NCI-H524 treated with DMSO at 0.1 percent for 48 hours (cell line): ENCODE measurements at regions not wholly inside any gene's neighbourhood (a gene's known extent, or its start where the extent isn't known, plus 50 kb on each side); places are given as distances from the start of the nearest gene placed in this dataset.

ENCODE experiments used
- DNase-seq: peaks from one replicate; lab custom pipeline; 2025; lab: John Stamatoyannopoulos, UW

DNA sequence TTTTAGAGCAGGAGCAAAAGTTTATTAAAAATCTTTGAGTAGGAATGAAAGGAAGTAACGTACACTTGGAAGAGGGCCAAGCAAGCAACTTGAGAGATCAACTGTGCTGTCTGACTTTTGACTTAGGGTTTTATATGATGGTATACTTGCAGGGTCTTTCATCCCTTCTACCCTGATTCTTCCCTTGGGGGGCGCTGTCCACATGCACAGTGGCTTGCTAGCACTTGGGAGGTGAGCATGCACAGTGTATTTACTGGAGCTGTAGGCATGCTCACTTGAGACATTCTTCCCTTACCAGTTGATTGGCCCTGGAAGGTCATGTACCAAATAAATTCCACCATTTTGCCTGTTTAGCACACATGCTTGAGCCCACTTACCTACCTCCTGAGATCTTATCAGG lies 1001.3 kb upstream of the ADGRL2 start:
- DNase-seq = no peak

DNA sequence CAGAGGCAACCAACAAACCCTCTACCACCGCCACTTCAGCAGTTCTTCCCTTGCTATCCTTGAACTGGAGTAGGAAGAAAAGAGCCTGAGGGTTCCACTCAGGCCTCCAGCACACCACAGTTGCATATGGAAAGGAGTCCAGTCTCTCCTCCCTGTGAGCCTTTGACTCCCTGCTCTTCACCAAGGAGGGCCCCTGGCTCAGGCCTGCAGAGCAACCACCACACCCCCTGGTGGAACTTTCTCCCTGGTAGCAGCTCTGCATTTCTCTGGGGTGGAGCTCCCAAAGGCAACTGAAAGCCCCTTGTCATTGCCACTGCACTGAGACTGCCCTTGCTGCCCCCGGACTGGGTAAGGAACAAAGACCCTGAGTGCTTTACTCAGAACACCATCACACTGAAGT lies 1021.5 kb upstream of the ADGRL2 start:
- no peak for DNase-seq

DNA sequence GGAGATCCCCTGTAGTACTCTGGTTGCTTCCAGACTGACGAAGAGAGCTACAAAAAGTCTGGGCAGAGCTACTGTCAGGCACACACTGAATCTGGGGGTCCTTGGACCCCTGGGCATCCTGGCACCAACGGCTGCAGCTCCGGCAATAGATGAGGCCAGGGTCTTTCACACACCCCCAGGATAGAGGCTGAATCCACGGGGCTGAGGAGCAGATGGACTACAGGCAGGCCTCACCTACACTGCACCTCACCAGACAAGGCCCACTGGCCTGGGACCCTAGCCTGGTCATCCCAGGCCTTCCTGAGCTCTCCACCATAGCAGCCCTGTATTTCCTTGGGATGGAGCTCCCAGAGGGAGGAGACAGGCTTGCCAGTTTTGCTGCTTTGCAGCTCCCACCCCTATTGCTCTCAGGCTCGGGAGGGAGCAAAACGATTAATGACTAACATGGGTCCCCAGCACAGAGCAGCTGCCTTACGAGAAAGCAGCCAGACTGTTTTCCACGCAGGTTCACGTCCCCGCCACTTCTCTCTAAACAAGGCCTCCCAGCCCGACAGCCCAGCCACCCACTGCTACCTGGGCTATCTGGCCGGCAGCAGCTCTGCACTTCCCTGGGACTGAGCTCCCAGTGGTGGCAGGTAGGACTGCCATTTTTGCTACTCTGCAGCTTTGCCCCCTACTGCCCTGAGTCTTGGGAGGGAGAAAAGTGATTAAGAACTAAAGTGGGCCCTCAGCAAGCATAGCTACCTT lies 1022.5 kb upstream of the ADGRL2 start:
- DNase-seq = no peak

DNA sequence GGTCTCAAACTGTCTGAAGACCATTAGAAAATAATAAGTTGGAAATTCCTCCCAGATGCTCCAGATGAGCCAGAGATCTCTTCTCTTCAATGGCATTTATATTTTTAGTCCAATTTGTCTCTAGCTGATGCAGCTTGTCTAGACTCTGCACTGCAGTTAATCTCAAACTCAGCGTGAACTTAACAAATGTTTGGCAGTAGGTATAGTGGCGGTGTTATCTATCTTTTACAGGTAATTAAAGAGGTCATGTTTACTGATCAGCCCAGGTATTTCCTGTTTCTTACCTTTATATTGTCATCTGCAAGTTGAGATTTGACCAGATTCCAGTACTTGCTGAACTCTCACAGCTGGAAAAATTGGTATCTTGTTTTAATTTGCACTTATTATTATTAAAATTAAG lies 1024.5 kb upstream of the ADGRL2 start:
- DNase-seq = no peak

DNA sequence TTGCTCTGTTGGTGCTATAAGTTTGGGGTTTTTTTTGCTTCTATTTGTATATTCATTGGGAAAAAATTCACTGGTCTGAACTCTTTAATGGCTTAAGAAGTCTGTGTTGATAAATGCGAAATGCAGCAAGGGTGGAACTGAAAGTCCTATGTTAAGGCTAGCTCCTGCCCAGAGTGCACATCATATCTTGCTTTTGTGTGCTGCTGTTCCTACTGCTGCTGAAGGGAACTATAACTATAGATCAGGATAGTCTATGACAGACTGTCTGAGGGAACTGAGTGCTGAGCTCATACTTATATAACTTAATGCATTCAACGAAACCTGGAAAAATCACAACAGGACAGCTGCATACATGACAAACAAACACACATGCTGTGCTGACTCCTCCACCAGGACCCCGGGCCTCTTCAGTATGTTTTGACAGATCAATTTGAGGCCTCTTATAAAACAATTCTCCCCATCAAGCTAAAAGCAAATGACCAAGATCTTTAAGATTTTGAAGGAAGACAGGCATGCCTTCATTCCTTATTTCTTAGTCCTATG lies 1031.5 kb upstream of the ADGRL2 start:
- DNase-seq = no peak

DNA sequence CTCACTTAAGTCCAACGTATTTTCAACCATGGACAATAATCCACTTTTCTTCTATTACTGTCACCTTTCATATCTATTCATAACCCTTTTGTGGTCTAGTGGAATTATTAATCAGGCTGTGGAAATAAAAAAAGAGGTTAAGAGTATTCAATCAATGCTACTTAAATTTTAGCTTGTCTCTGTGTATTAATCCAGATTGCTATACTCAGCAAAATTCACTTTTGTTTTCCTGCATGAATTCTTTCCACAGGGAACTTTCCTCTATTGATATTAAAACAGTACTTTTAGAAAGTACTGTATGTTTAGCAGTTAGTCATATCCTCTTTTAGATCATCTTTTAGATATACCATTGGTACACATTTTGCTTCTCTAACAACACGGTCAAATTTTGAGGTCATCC lies 1033.0 kb upstream of the ADGRL2 start:
- no peak for DNase-seq

DNA sequence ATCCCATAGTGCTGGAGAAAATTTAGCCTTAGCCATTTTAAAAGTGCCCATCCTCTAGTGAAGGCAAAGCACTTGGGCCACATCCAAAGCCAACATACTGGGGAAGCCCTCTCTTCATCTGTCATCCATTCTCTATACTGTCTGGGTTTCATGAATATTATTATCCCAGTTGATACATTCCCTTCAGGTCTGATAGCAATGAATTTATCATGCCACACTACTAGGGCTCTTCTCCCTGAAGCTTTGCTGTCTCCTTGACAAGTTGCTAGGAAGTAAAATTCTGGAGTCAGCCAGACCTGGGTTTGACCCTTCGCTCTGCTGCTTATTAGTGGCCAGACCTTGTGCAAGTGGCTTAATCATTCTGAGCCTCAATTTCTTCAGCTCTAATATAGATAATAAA lies 1041.4 kb upstream of the ADGRL2 start:
- DNase-seq = no peak

DNA sequence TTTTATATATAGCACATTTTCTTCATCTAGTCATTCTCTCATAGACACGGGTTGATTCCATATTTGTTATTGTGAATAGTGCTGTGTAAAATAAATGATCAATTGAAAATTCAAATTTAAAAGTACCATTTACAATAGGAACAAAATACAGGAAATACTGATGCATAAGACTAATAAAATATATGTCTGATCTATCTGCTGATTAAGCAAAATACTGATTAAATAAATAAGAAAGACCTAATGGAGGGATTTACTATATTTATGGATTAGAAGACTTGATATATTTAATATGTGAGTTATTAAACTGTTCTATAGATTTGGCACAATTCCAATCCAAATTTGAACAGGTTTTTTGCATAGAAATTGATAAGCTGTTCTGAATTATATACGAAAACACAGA lies 1044.8 kb upstream of the ADGRL2 start:
- no peak for DNase-seq

DNA sequence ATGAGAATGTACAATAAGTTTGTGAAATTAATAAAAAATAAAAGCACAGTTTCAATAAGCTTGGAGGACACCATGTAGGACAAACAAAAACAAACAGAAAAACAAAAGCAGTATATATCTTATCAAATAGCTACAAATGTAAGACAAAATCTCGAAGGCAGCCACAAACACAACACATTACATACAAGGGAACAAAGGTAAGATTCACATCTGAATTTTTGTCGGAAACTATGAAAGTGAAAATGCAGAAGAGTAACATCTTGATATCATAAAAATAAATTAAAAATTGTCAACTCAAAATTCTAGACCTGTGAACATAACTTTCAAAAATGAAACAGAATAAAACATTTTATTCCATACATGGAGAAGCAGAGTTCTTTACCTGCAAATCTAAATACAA lies 1049.5 kb upstream of the ADGRL2 start:
- no peak for DNase-seq

DNA sequence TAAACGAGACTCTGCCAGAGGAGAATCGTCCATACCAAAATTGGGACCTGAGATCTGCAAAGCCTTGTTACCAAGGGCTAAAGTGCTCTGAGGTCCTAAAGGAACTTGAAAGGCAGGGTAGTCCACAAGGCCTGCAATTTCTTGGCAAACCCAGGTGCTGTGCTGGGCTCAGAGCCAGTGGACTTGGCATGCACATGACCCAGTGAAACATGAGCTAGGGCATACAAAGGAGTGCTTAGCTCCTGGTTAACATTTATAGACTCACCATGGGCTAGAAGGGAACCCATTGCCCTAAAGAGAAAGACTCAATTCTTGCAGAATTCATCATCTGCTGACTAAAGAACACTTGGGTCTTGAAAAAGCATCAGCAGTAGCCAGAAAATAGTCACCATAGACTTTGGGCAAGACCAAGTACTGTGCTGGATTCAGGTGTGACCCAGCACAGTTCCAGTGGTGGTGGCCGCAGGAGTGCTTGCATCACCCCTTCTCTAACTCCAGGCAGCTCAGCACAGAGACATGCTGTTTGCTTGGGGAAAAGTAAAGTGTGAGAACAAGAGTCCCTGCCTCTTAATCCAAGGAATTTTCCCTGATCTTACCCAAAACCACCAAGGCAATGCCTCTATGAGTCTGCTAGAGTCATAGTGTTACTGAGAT lies 1069.4 kb upstream of the ADGRL2 start:
- no peak for DNase-seq

DNA sequence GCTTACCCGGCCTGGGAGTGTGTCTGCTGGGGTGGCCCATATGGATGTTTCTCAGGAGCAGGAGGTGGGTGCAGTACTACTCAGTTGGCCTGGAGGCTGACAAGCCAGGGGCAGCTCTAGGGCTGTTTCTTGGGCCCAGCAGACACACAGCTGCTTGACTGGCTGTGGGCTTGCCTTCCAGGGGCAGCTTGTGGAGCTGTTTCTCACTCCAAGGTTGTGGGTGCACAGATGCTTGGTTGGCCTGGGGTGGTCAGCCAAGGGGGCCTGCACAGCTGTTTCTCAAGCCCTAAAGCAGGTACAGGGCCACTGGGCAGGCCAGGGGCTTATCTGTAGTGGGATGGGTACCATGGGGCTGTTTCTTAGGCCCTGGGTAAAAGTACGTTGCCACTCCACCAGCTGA lies 1078.1 kb upstream of the ADGRL2 start:
- no peak for DNase-seq

DNA sequence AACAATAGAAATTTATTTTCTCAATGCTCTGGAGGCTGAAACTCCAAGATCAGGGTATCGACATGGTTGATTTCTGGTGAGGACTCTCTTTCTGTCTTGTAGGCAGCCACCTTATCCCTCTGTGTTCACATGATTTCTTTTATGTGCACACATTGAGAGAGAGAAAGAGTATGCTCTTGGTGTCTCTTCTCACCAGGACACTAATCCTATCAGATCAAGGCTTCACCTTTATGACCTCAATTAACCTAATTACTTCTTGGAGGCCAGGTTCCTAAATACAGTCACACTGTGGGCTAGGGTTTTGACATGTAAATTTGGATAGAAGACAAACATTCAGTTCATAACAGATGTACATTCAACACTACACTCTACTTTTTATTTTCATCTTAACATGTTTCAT lies 1094.2 kb upstream of the ADGRL2 start:
- DNase-seq = no peak

DNA sequence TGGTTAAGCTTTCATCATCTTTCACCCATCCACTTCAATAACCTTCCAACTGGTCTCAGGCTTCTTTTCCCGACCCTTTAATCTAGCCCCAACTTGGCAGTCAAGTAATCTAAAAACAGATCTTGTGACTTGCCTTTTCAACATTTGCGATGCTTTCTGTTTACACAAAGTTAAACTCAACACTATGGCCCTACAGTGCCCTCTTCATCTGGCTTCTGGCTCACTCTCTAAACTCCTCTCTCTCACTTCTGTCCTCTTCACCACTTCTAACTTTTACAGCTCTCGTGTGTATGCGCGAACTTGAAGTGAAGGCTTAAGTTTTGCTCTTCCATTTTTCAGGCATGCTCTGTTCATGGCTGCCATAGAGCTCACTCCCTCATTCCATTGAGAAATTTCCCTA lies 1122.3 kb upstream of the ADGRL2 start:
- DNase-seq = no peak

DNA sequence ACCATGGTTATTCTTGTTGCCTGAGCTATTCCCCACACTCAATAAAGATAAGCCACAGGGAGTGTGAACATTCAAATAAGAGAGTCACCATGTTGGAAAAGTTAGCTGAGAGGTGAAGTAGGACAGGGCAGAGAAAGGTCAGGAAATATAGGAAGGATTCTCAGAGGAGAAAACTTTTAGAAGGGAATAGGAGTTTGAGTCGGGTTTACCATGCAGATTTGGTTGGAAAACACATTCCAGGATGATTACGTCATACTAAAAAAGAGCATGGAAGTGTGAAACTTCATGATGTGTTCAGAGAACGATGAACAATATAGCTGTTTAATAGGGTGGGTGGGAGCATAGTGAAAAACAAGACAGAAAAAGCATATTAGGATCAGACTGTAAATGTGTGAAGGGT lies 1125.3 kb upstream of the ADGRL2 start:
- no peak for DNase-seq

DNA sequence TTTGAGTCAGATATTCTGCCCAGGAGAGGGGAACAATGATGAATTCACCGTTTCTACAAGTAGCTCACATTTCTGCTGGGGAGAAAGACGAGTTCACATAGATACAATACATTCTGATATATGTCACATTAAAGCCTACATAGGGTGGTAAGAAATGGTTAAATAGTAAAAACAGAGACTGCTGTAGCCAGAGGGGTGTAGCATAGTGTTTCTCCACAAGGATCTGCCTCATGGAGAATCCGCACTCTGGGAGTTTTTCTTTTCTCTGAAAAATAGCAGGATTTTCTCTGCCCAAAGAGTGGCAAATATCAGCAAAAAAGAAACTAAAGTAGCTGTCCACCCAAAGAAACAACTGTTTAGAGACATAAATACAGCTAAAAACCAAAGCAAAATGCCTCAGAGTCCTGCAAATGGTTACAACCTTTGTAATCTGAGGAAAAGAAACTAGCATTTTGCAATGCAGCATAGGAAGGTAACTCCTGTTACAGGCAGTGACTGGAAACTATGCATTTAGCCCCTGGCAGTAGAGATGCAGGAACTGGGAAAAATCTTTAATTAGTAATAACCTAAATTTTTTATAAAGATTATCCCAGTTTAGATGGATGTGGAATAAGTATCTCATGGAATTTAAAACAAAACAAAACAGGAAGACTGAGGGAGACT lies 1126.7 kb upstream of the ADGRL2 start:
- DNase-seq = no peak

DNA sequence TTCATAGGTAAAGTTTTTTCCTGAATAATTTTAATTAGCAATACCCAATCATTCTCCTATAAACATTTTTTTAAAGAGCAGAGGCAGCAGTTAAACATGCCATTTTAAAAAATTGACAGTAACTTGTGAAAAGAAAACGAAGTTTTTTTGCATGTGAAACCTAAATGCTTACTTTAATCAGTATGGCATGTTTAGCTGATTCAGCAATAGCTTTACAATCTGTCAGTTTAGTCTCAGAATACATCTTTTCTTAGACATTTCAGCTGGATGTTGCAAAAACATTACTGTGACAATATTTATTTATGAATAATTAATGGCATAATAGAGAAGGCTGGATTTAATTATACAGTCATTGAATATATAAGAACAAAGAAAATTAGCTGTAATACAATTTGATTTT lies 1132.4 kb upstream of the ADGRL2 start:
- DNase-seq = no peak

DNA sequence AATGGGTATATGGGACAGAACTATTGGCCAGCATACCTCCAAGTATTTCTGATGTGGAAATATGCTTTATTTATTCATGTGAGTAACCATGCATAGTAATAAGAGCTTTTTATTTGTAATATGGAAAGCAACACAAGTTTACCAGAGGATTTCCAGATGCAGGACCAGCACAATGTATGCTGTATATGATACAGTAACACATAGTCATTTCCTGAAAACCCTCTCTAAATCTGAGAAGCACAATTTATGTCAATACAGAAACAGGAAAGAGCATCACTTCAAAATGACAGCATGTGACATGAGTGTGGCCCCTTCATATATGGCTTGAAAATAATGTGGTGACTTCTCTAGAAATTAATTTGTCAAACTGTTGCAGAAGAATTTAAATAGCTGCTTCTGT lies 1134.7 kb upstream of the ADGRL2 start:
- no peak for DNase-seq

DNA sequence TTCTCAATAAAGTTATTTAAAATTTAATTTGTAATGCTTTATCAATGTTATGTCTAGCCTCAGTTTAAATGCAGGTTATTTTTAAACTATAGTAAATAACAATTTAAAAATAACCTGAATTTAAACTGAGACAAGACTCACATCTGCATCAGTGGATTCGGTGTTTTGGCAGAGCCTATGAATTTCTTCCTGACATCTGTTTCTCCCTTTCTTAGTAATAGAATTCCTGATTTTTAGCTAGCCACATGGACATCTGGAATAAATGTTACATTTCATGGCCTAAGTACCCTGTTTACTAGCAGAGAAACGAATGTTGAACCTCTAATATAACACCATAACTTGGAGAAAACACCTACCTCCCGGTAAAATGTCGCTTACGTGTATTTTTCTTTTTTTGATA lies 1141.6 kb upstream of the ADGRL2 start:
- no peak for DNase-seq

DNA sequence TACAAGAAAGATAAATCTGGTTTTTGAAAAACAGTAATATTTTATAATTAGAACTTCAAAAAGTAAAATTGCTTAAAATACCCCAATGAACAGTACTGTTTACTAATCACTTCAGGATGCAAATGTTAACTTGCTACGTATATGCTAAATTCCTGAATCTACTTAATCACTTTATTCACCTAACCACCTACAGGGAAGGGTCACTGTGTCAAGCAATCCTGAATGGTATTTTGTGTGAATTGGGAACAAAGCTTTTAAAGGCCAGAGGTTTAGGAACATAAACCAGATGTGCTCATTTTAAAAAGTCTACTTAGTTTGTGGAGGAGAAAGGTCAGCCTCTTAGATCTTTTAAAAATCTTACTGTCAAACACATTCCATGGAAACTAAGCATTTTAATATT lies 1143.0 kb upstream of the ADGRL2 start:
- no peak for DNase-seq

DNA sequence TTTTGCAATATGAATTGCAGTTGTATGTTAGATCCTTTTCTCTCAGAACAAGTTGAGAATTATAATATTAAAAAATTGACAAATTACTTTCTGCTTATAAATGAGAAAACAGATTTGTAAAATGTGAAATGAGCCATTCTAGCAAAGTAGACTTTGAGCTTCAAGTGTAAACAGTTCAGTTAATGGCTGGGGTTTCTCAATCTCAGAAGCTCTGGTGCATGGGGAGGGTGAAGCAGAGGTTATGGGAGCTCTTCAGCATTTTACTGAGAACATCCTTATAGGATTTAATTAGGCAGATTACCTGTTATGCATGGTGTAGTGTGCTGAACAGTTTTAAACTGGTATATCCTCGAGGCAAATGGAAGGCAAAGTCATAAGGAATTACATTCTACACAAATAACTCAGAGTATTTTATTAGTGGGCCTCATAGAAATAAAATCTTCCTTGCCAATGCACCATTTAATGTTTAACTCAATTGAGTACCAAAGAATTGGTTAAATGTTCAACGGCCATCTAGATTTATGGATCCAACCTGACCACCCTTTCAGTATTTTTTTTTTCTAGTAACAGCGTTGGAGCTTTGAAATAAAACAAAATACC lies 1143.6 kb upstream of the ADGRL2 start:
- DNase-seq = no peak

DNA sequence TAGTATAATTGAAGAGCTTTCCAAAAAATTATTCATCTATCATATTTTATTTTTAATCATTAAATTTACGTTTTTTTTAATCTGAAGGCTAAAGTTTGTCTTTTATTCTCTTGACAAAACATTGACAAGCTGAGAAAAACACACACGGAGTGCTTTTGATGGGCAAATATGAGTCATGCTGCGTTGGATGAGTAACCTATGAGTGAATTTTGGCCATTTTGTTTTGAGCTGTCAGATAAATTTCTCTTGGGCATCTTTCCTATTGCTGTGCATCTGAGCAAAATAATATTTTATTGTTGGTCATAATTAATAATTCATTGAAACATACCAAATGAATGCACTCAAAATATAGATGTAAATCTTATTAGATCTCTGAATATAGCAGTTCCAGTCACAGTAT lies 1144.1 kb upstream of the ADGRL2 start:
- DNase-seq = no peak

DNA sequence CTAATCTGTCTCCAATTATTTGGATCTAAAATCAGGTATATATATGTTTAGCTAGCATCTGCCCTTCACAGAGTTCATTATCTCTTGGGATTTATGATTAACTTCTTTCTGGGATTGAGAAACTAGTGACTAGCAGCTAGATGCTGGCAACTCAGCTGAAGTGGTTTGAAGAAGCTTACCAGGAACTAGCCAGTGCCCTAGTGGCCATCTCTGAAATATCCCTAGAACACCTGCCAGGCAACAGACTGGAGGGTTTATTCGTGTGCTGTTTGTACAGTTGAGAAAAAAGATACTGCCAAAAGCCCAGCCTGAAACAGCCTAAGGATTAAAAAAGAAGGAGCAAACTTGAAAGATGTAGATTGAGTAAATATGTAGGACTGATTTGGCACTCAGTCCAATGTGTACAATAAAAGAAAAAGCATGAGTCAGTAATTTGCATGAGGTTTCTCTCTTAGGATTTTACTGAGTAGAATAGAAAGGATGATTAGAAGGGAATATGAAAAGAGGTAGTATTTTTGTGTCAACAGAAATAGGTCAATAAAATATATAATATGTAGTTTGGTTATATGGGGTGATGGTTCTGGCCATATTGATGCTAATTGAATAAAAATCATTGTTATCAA lies 1144.6 kb upstream of the ADGRL2 start:
- no peak for DNase-seq
